Breast epithelium (tissue), 4 donors: ENCODE measurements at regions not wholly inside any gene's neighbourhood (a gene's known extent, or its start where the extent isn't known, plus 50 kb on each side); places are given as distances from the start of the nearest gene placed in this dataset.
A peak's percentile ranks its signal among the peaks of the same experiment; 100 is the strongest.

Experiments used
- DNase-seq, 2 donors: peaks; one replicate each; pipeline ENCODE4 v3.0.0-alpha.2; 2019; ENCODE audit warnings: low spot score in 2 of 2
- H3K27ac ChIP-seq, 2 donors: fragments of 200-600 bp; sonication (generic) in 1 of 2; one replicate each; pipeline ENCODE4 v1.5.1; 2016 to 2019; ENCODE audit warnings: mild to moderate bottlenecking in 1 of 2
- H3K27me3 ChIP-seq, 2 donors: fragments of 200-600 bp; sonication (generic) in 1 of 2; one replicate each; pipeline versions ENCODE4 v1.5.1 to v1.6.0; 2017 to 2019; ENCODE audit warnings: control low read depth in 1 of 2, mild to moderate bottlenecking in 1 of 2
- H3K36me3 ChIP-seq: fragments of 200-600 bp; one replicate; pipeline ENCODE4 v1.5.1; 2019
- H3K4me1 ChIP-seq, 2 donors: fragments of 200-600 bp; sonication (generic); one replicate each; pipeline ENCODE4 v1.5.1; 2016 to 2019; ENCODE audit warnings: control low read depth in 1 of 2
- H3K4me3 ChIP-seq, 3 donors: fragments of 200-600 bp; sonication (generic); 1 replicate in 2 of 3; 2 replicates in 1 of 3; pipeline ENCODE4 v1.5.1; 2016 to 2019; ENCODE audit warnings: mild to moderate bottlenecking in 3 of 3, moderate library complexity in 2 of 3
- H3K9me3 ChIP-seq, 2 donors: fragments of 200-600 bp; sonication (generic) in 1 of 2; one replicate each; pipeline ENCODE4 v1.5.1; 2016 to 2019; ENCODE audit warnings: control low read depth in 1 of 2
- CTCF ChIP-seq, 3 donors: fragments of 450-650 bp; IDR thresholded peaks; one replicate each; pipeline ENCODE4 v1.5.1; 2016 to 2017; ENCODE audit warnings: antibody characterized with exemption in 3 of 3, mild to moderate bottlenecking in 3 of 3, moderate library complexity in 3 of 3
- POLR2A ChIP-seq: fragments of 450-650 bp; IDR thresholded peaks from one replicate; pipeline ENCODE4 v1.6.1; 2016; ENCODE audit warnings: antibody characterized with exemption, mild to moderate bottlenecking, moderate library complexity
- POLR2AphosphoS5 ChIP-seq, 3 donors: sonication (generic); formaldehyde crosslinking; IDR thresholded peaks; one replicate each; pipeline ENCODE4 v1.6.1; 2017; ENCODE audit warnings: antibody characterized with exemption in 3 of 3
- intact Hi-C: fragments of 100-400 bp; cut with DNase I; formaldehyde crosslinking; loops from one replicate; pipeline ENCODE4 v1.15.1; 2023; ENCODE audit warnings: low total_unique reads

GRCh38 chr2:204251158-204251997, 293.9 kb upstream of the PARD3B start:
- no peaks in the 10 kb centered on the region for H3K36me3 ChIP-seq
- H3K4me3 ChIP-seq, result no peak overlapping the region
- no peaks in the 10 kb centered on the region for H3K27me3 ChIP-seq
- TF ChIP-seq POLR2AphosphoS5 (IDR thresholded peaks at IDR 0.05) (no peak), POLR2A (no peak), CTCF (IDR thresholded peaks at IDR 0.05) (no peak)
- no peaks in the 10 kb centered on the region for H3K4me1 ChIP-seq
- H3K27ac ChIP-seq, result no peak overlapping the region
- intact Hi-C loops, result no loop called here
- no peaks in the 10 kb centered on the region for H3K9me3 ChIP-seq
- DNase-seq, result no peak

GRCh38 chr2:204251998-204252376, 293.3 kb upstream of the PARD3B start:
- Histone ChIP-seq H3K27me3 (no peaks in the 10 kb centered on the region), H3K4me1 (no peaks in the 10 kb centered on the region), H3K27ac (no peak overlapping the region), H3K9me3 (no peaks in the 10 kb centered on the region), H3K4me3 (no peak overlapping the region), H3K36me3 (no peaks in the 10 kb centered on the region)
- TF ChIP-seq CTCF (IDR thresholded peaks at IDR 0.05), result no peak
- TF ChIP-seq POLR2AphosphoS5 (IDR thresholded peaks at IDR 0.05), result no peak
- TF ChIP-seq POLR2A, result no peak
- DNase-seq, result peak in 1 of 2 donors; percentile 23
- intact Hi-C loops, result no loop called here

- H3K4me3 ChIP-seq, result no peak overlapping the region
- H3K27ac ChIP-seq, result no peak overlapping the region
- no peaks in the 10 kb centered on the region for H3K36me3 ChIP-seq
- intact Hi-C loops, result loop anchor here (5.0 kb wide), 1 partner anchor 1142 kb away; no protein-coding TSS in a partner anchor
- no peak for DNase-seq
- TF ChIP-seq CTCF (IDR thresholded peaks at IDR 0.05) (no peak), POLR2A (no peak), POLR2AphosphoS5 (IDR thresholded peaks at IDR 0.05) (no peak)
- no peaks in the 10 kb centered on the region for H3K4me1 ChIP-seq
- no peaks in the 10 kb centered on the region for H3K27me3 ChIP-seq
- H3K9me3 ChIP-seq, result no peaks in the 10 kb centered on the region
Measured at GRCh38 chr2:204255071-204255470, 290.2 kb upstream of the PARD3B start.

GRCh38 chr2:204255526-204255925, 289.7 kb upstream of the PARD3B start:
- TF ChIP-seq POLR2AphosphoS5 (IDR thresholded peaks at IDR 0.05) (no peak), CTCF (IDR thresholded peaks at IDR 0.05) (no peak), POLR2A (no peak)
- no peaks in the 10 kb centered on the region for H3K4me1 ChIP-seq
- H3K27ac ChIP-seq, result no peak overlapping the region
- no peaks in the 10 kb centered on the region for H3K27me3 ChIP-seq
- no peak overlapping the region for H3K4me3 ChIP-seq
- no peak for DNase-seq
- intact Hi-C loops, result loop anchor here (5.0 kb wide), 1 partner anchor 1142 kb away; no protein-coding TSS in a partner anchor
- no peaks in the 10 kb centered on the region for H3K36me3 ChIP-seq
- no peaks in the 10 kb centered on the region for H3K9me3 ChIP-seq

GRCh38 chr2:204257781-204258180, 287.5 kb upstream of the PARD3B start:
- H3K36me3 ChIP-seq, result no peaks in the 10 kb centered on the region
- H3K4me3 ChIP-seq, result no peak overlapping the region
- no peaks in the 10 kb centered on the region for H3K27me3 ChIP-seq
- intact Hi-C loops, result loop anchor here (5.0 kb wide), 1 partner anchor 1140 kb away; no protein-coding TSS in a partner anchor
- no peak for TF ChIP-seq POLR2AphosphoS5 (IDR thresholded peaks at IDR 0.05)
- no peak for TF ChIP-seq POLR2A
- TF ChIP-seq CTCF (IDR thresholded peaks at IDR 0.05), result no peak
- no peak for DNase-seq
- H3K4me1 ChIP-seq, result no peaks in the 10 kb centered on the region
- no peak overlapping the region for H3K27ac ChIP-seq
- H3K9me3 ChIP-seq, result no peaks in the 10 kb centered on the region
